ENCODE measurements at regions not wholly inside any gene's neighbourhood (a gene's known extent, or its start where the extent isn't known, plus 50 kb on each side); places are given as distances from the start of the nearest gene placed in this dataset.

DNA sequence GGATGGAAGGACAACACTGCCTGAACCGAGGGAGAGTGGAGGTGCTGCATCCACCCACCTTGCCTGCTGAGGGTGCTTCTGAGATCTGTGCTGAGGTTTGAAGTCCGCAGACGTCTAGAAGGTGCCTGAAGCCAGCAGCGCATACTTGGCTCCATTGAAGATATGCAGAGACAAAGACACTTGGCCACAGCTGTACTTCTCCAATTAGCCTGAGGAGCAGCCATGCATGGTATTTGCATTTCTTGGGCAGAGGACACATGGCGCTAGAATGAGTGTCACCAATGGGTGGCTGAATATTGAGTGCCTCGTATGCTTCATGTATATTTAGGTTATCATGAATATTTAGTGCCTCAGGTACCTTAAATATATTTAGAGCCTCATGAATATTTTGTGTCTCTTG lies 128.7 kb upstream of the ATP6AP2 start:
- no peak for DNase-seq (ENCODE audit: low read depth in 2 of 2)

DNA sequence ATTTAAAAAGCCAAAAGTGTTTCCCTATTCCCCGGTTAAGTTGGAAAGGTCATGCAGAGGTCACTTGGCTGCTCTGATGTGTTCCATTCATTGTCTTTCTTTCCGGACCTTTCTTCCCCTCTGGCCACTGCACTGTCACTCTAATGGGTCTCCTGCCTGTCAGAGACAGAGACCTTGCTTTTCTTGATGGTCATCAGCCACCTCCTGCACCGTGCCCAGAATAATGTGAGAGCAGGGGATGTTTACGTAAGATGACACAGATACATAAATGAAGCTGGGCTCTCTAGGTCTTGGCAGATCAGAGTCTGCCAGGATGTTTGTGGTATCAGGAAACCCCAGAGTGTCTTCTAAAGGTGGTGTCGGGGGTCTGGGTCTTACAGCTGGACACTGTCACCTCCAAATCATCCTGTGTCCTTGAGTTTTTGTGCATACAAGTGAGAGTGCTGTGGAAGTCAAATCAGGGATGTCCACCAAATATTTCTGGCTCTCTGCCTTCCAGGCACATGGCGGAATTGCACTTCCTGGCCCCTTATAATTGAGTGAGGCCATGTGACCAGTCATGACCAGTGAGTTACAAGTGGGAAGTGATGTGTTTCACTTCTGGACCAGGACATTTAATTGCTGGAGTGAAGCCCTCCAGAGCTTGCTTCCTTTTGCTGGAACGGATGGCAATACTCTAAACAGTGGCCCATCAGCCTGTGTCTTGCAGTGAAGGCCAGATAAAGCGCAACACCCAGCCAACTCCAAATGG lies 130.6 kb upstream of the ATP6AP2 start:
- no peak for DNase-seq (ENCODE audit: low read depth in 2 of 2)

DNA sequence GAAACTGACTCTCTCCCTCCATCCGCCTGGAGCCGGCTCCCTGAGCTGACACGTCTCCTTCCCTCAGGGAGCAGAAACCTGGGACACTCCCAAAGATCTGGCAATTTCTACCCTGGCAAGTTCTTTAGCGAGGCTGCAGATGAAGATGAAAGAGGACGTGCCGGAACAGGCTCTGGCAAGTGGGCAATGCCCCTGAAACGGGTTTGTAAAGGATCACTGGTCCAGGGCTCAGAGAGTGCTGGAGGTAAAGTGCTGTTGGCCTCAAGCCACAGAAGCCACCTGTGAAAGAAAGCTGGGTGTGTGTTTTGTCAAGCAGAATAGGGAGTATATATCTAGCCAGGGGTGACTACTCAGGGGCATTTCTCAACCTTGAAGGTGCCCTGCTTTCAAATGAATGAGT lies 131.4 kb upstream of the ATP6AP2 start:
- no peak for DNase-seq (ENCODE audit: low read depth in 2 of 2)

DNA sequence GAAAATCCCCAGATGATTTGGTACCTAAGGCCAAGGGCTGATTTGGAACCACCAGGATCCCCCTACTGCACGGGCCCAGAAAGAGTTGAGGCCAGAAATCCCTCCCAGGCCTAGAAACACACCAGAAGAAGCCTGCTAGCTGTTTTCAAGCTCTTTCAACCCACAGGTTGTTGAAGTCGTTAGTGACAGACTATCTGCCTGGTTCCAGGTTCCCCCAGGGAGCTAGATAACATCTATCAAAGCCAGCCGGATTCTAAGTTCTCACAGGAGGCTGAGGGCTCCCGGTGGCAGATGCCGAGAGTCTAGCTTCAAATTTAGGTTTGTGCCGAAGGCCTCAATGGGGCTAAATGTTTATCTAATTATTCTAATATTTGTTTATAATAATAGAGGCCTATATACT lies 132.0 kb upstream of the ATP6AP2 start:
- no peak for DNase-seq (ENCODE audit: low read depth in 2 of 2)

DNA sequence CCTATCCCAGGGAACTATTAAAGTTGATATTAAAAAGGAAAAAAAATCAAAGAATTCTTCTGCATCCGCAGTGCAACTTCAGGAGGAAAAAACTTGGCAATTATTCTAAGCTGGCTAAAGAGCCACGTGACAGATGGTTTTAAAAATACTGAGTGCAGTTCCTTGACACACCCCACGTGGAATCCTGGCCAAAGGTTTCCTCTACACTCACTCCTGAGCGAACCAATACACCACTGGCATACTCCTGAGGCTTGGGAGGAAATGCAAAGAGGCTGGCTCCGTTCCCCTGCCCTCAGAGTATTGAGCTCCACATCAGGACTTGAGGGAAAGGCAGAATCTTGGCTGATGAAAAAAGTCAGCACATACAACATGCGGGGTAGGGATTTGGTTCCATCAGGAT lies 133.8 kb upstream of the ATP6AP2 start:
- no peak for DNase-seq (ENCODE audit: low read depth in 2 of 2)

DNA sequence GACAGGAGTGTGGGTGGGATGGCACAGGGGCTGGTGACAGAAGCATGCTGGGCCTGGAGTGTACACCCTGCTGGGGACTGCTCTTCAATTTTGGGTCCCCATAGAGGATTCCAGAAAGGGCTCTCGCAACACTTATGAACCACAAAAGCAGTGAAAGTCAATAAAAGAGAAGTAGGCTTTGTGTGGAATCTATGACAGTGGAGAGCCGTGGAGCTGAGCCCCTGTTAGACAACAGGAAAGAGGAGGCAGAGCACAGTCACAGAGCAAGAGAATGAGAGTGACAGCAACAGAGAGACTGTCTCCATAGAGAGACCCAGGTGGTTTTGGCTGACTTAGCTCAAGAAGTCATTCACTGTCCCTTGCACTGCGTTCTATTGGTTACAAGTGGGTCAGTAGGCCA lies 135.1 kb upstream of the ATP6AP2 start:
- DNase-seq (ENCODE audit: low read depth in 2 of 2) = no peak

DNA sequence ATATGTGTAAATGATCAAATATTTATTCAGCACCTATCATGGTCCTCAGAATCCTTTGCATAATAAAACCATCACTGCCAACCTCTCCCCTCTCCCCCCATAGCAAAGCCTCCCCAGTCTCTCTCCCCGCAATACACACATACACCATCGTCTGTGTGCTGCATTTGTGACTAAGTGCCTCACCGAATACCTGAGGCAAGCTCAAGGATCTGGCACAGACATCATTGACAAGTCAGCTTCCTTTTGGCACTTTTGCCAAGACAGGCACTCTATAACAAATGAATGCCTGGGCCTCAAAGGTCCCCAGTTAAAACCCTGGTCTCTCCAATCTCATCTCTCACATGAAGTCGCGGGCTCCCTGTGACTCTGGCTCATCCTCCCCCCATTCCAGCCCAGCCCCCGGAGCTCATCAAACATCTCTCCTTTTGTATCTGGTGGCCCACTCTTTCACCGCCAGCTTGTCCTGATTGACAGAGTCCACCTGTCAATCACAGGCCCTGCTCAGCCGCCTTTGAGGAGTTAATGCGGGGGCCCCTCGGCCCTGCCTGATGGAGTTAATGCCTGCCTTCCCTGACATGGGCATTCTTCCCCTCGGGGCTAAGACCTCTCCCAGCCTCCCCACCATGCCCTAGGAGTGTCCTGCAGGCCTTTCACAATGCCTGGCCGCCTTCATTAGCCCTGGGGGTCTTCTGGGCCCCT lies 135.8 kb upstream of the ATP6AP2 start:
- no peak for DNase-seq (ENCODE audit: low read depth in 2 of 2)

DNA sequence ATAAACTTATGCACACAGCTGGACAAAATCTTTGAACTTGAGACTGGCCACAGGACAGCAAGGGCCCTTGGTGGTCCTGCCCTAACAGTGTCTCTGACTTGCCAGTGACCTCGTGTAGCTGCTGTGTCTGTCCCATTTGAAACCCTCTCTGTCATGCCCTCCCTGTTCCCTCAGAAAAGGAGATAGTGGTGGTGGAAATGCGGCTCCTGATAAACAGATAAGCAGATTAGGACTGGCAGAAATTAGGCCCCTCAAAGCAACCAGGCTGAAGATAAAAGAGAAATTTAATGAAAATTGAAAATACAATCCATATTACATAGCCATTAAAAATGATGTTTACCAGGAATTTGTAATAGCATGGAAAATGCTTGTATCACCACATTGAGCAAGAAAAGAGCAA lies 136.6 kb upstream of the ATP6AP2 start:
- no peak for DNase-seq (ENCODE audit: low read depth in 2 of 2)

DNA sequence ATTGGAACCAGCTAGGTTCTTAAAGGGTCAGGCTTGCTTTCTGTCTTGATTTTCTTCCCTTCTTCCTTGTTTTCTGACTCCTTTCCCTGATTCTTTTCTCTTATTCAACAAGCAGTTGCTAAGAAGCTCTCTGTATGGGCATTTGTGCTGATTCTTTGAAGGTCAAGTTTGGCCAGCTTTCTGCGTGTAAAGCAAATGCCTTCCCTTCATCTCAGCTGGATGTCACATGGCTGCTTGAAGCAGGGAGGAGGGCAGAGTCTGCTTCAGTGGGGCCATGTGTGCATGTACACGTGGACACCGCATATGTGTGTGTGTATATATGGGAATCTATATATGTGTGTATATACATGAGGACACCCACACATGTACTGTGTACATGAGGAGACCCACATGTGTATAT lies 139.9 kb upstream of the ATP6AP2 start:
- DNase-seq (ENCODE audit: low read depth in 2 of 2) = no peak

DNA sequence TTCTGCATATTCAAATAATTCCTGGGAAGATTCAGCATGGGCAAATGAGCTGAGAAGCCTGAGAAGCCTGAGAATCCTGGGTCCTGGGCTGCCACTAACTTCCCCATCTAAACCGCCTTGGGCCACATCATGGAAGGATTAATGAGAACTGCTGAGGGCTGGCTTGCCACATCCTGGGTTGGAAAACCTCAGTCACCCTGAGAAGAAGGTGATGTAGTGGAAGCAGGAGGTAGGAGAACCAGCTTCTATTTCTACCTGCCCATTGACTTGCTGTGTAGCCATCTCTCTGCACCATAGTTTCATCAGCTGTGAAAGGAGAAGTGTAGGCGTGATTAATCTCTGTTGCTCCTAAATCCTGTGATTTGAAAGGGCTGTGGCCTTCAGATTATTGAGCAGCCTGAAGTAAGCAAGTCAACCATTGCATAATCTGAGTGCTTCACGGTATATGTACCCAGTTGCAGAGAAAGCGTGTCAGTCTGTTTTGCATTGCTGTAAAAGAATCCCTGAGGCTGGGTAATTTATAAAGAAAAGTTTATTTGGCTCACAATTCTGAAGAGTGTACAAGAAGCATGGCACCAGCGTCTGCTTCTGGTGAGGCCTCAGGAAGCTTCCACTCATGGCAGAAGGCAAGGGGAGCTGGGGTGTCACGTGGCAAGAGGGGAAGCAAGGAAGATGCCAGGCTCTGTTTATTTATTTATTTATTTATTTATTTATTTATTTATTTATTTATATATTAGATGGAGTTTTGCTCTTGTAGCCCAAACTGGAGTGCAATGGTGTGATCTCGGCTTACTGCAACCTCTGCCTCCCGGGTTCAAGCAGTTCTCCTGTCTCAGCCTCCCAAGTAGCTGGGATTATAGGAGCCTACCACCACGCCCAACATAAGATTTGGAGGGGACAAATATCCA lies 140.9 kb upstream of the ATP6AP2 start:
- DNase-seq (ENCODE audit: low read depth in 2 of 2) = no peak

DNA sequence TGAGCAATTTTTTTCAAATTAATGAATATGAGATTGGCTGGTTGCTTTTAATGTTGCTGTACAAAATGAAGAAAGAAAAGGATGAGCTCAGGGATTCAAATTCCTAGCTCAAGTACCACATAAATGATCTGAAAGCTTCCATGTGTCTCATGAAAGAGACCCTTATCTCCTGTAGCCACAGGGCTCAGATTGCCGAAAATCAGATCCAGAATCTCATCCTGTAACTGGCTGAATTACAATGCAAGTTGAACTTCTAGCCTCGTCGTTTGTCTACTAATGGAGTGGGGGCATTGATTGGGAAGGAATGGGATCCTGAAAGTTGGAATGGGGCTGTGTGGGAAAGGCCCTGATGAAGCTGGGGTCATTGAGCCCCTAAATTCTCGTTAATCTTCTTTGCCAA lies 143.4 kb upstream of the ATP6AP2 start:
- no peak for DNase-seq (ENCODE audit: low read depth in 2 of 2)

DNA sequence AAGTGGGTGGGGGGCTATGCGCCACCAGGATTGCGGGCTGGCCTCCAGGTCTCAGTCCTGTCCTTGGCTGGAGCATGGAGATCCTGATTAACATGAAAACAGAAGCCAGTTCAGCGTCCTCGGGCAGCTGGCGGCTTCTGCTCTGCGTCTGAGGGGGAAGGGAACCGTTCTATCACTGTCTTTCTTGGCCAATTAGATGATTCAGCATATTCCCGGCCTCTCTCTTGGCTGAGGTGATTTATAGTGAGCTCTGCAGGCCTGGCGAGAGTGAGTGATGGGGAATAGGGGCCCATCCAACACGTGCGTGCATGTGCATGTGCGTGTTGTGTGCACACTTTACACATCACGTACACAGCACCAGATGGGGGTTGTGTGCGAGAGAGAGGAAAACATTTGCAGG lies 145.8 kb upstream of the ATP6AP2 start:
- DNase-seq (ENCODE audit: low read depth in 2 of 2) = peak; percentile 64 to 70

DNA sequence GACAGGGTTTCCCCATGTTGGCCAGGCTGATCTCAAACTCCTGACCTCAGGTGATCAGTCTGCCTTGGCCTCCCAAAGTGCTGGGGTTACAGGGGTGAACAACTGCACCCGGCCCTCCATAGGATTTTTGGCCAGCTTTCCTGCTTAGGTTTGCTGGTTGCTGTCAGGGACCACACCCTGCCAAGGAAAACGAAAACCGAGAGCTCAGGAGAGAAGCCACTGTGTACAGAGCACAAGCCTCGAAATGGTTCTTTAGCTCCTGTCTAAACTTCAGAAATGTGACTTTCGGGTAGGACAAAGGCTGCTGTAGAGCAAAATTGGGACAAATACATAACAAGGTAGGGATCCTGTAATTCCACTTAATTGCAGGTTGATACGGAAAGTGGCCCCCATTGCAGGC lies 146.3 kb upstream of the ATP6AP2 start:
- no peak for DNase-seq (ENCODE audit: low read depth in 2 of 2)

DNA sequence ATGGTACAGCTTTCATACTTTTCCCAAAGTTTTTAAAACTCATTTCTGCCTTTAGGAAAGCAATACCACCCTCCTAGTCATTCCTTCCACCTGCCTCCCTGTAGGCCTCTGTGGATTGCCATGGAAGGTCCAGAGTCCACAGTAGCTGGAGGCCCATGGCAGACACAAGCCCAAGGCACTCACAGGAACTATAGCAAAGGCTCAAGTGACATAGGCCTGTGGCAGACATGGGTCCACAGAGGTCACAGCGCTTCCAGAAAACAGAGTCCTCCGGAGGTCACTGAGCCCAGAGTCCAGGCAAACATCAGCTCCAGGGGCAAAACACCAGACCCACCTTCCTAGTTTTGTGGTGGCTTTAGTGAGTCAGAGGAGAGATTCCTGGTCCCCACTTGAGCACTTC lies 147.6 kb upstream of the ATP6AP2 start:
- no peak for DNase-seq (ENCODE audit: low read depth in 2 of 2)

DNA sequence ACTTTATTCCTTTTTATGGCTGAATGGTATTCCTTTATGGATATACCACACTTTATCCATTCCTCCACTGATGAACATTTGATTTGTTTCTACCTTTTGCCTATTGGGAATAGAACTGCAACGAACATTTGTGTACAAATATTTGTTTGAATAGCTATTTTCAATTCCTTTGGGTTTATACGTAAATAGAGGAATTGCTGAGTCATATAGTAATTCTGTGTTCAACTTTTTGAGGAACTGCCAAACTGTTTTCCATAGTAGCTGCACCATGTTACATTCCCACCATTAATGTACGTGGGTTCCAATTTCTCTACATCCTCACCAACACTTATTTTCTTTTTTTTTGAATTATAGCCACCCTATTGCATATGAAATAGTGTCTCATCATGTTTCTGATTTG lies 156.5 kb upstream of the ATP6AP2 start:
- no peak for DNase-seq (ENCODE audit: low read depth in 2 of 2)

DNA sequence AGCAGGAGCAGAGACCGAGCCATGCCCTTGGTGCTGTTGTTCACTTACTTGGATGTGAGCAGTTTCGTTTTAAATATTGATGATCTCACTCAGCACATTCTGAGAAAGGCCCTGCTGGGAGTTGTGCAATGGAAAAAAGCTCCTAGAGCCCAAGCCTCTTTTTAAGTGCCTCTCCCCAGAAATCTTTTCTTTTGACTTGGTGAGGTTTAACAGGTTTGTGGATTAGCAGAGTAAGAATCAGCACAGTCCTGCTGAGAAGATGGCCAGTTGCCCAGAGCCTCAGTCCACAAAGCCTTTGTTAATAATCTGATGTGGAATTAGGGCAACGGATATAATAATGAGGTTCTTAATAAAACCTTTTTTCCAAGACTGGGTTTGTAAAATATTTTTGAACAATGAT lies 157.5 kb upstream of the ATP6AP2 start:
- no peak for DNase-seq (ENCODE audit: low read depth in 2 of 2)

DNA sequence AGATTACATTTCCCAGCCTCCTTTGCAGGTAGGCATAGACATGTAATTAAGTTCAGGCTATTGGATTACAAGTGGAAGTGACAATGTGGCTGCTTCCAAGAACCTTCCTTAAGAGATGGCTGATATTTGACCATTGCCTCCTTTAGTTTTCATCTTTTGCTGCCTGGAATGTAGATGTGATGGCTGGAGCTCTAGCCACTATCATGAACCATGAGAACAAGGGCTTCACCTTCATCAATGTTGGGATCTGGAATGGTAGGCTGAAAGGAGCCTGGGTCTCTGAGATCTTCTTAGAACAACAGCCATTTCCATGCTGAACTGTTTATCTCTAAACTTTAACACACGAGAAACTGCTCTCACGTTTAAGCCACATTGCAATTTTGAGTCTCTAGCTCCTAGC lies 158.7 kb upstream of the ATP6AP2 start:
- no peak for DNase-seq (ENCODE audit: low read depth in 2 of 2)

DNA sequence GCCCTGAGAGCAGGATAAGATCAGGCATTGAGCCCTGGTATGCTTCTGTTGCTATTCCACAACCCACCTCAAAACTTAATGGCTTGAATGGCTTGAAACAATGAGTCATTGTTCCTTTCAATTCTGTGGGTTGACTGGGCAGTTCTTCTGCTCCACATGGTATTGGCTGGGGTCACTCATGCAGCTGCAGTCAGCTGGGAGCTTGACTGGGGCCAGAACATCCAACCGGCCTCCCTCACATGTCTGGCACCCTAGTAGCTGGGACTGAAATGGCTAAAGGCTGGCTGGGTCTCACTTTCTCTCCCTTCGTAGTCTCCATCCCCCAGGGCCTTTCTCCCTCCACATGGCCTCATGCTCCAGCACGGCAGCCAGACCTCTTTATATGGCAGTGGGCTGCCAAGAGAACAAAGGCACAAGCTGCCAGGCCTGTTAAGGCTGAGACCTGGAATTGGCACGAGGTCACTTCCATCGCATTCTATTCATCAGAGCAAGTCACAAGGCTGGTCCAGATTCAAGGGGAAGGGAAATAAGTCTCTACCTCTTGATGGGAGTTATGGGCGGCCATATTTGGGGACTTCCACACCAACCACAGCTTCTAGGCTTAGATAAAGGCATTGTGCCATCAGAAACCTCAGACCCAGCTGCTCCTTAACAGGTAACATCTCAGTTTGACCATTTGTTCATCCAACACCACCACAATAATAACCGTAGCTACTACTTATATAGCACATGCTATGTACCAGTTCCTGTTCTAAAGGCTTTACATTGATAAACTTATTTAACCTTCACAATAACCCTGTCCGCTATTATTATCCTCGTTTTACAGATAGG lies 159.7 kb upstream of the ATP6AP2 start:
- DNase-seq (ENCODE audit: low read depth in 2 of 2) = no peak

DNA sequence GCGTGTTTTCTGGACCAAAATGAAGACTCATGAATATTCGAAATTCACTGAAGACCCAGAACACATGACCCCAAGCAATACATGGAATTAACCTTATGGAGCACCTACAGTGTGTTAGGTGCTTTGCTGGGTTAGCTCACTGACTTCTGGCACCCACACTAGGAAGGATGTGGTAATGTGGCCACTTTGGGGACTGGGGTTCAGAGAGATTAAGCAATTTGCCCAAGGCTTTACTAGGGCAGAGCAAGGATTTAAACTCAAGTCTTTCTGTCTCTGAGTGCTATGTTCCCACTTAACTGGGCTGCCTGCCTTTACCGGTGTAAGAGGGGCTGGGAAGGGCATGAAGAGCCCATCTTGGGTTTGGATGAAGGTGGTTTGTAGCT lies 162.0 kb upstream of the ATP6AP2 start:
- DNase-seq (ENCODE audit: low read depth in 2 of 2) = no peak

DNA sequence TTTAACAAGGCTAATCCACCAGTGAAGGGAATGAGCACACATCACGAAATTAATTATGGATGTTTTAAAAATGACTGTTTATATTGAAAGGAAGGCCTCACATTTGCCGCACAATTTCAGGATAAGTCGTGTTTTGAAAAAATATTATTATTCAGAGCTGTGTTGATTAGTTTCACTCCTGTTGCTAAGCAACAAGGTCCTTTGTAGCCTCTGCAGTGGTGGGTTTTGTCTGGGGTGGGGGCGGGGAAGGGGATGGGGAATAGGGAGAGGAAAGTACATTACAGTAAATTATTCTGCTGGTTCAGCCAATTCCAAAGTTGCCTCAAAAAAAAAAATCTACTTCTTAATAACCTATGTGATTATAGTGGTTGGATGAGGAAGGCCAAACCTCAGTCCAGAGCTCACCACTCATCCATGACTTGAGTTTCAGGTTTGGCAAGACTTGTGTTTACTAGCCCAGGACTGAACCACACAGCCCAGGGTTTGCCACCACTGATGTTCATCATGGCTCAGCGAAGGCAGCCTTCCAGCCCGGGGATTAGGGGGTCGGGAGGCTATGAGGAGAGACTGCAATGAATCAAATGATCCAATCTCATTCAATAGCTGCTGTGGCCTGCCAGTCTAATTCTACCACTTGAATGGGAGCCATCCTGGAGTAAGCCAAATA lies 162.5 kb upstream of the ATP6AP2 start:
- no peak for DNase-seq (ENCODE audit: low read depth in 2 of 2)

DNA sequence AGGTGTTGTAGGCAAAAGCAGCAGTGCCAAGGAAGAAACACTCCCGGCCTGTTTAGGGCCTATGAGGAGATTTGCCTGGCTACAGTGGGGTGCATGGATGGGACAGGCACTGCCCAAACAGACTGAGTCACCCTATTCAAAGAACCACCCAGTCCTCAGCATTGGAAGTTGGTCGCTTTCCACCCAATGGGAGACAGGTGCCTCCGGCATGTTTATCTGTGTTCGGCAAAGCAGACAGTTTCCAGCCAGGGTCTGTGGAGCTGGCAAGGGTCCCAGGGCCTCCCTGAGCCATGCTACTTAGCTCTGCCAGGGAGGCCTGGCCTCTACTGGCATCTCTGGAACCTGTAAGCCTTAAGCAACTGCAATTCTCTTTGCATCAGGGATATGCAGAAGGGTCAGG lies 165.1 kb upstream of the ATP6AP2 start:
- no peak for DNase-seq (ENCODE audit: low read depth in 2 of 2)
